Activated CD8-positive, alpha-beta T cell treated with anti-CD3 and anti-CD28 coated beads for 36 hours (primary cell): ENCODE measurements at regions not wholly inside any gene's neighbourhood (a gene's known extent, or its start where the extent isn't known, plus 50 kb on each side); places are given as distances from the start of the nearest gene placed in this dataset.

Experiments used
- ATAC-seq: fragments of 200-7000 bp; cut with Tn5 transposase; one replicate; pipeline ENCODE4 v1.10.0; 2021; ENCODE audit warnings: mild to moderate bottlenecking, moderate library complexity
- CTCF ChIA-PET: fragments of 350-600 bp; sonication (Branson Sonifier 250); formaldehyde crosslinking; loops from one replicate; lab custom pipeline; 2021; ENCODE audit warnings: antibody characterized with exemption; lab: Charles Lee
- POLR2A ChIA-PET: fragments of 350-600 bp; sonication (Branson Sonifier 250); formaldehyde crosslinking; loops from one replicate; lab custom pipeline; 2021; ENCODE audit warnings: antibody characterized with exemption; lab: Charles Lee
- DNase-seq: peaks from one replicate; pipeline ENCODE4 v3.0.0-alpha.2; 2020
- H3K27ac Mint-ChIP-seq: one replicate; pipeline ENCODE4 v1.8.0; 2021; ENCODE audit warnings: mild to moderate bottlenecking, mixed read lengths
- H3K27me3 Mint-ChIP-seq: one replicate; pipeline ENCODE4 v1.8.0; 2021; ENCODE audit warnings: mixed read lengths
- H3K36me3 Mint-ChIP-seq: one replicate; pipeline ENCODE4 v1.8.0; 2021; ENCODE audit warnings: low read depth, mixed read lengths
- H3K4me1 Mint-ChIP-seq: one replicate; pipeline ENCODE4 v1.8.0; 2021; ENCODE audit warnings: low read depth, mixed read lengths
- H3K4me3 Mint-ChIP-seq: one replicate; pipeline ENCODE4 v1.8.0; 2021; ENCODE audit warnings: mild to moderate bottlenecking, moderate library complexity, mixed read lengths
- H3K9me3 Mint-ChIP-seq: one replicate; pipeline ENCODE4 v1.8.0; 2021; ENCODE audit warnings: mixed read lengths
- CTCF ChIP-seq: fragments of 200-600 bp; IDR thresholded peaks from one replicate; pipeline ENCODE4 v1.8.0; 2022; ENCODE audit warnings: antibody characterized with exemption, mild to moderate bottlenecking
- intact Hi-C: fragments of 100-400 bp; cut with micrococcal nuclease; formaldehyde crosslinking; loops from one replicate; pipeline ENCODE4 v1.10.0; 2022

- DNase-seq (no peak), ATAC-seq (no peak)
- H3K4me3 Mint-ChIP-seq: no peak overlapping the region
- CTCF ChIA-PET: no interaction called here
- POLR2A ChIA-PET: no interaction called here
- no peak overlapping the region for H3K27ac Mint-ChIP-seq
- no peak for TF ChIP-seq CTCF
- H3K4me1 Mint-ChIP-seq: no peaks in the 10 kb centered on the region
- intact Hi-C loops: no loop called here
- H3K9me3 Mint-ChIP-seq: peaks cover 3% of the 10 kb centered on the region
- no peaks in the 10 kb centered on the region for H3K27me3 Mint-ChIP-seq
- H3K36me3 Mint-ChIP-seq: no peaks in the 10 kb centered on the region
These were observed 501.0 kb upstream of the EDIL3 start for GRCh38 chr5:84885485-84886258.

DNA sequence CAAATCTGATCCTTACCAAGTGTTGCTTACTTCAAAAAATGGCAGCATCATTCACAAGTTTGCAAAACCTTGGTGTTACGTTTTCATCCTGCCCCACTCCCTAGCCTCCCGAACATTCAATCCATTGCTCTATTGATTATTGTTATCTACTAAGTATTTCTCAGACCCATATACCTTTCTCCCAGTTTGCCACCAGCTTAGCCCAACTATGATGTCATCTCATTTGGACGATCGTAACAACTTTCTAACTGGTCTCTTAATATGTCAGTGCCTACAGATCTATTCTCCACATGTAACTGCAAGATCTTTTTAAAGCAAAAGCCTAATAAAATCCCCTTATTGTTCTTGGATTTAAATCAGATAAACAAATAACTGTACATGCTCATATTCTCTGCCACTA, 497.1 kb upstream of the EDIL3 start:
- no peaks in the 10 kb centered on the region for H3K4me1 Mint-ChIP-seq
- intact Hi-C loops: no loop called here
- POLR2A ChIA-PET: no interaction called here
- no peaks in the 10 kb centered on the region for H3K36me3 Mint-ChIP-seq
- CTCF ChIA-PET: no interaction called here
- H3K9me3 Mint-ChIP-seq: no peaks in the 10 kb centered on the region
- no peak overlapping the region for H3K27ac Mint-ChIP-seq
- DNase-seq (no peak), ATAC-seq (no peak)
- TF ChIP-seq CTCF: no peak
- no peak overlapping the region for H3K4me3 Mint-ChIP-seq
- no peaks in the 10 kb centered on the region for H3K27me3 Mint-ChIP-seq

GRCh38 chr5:84874196-84874595, 489.5 kb upstream of the EDIL3 start:
- Mint-ChIP-seq H3K27me3 (no peaks in the 10 kb centered on the region), H3K27ac (no peak overlapping the region), H3K4me3 (no peak overlapping the region), H3K4me1 (no peaks in the 10 kb centered on the region), H3K36me3 (no peaks in the 10 kb centered on the region), H3K9me3 (no peaks in the 10 kb centered on the region)
- TF ChIP-seq CTCF: no peak
- ATAC-seq (no peak), DNase-seq (no peak)
- ChIA-PET CTCF (no interaction called here), POLR2A (no interaction called here)
- intact Hi-C loops: no loop called here

- H3K4me1 Mint-ChIP-seq: no peaks in the 10 kb centered on the region
- ChIA-PET CTCF (no interaction called here), POLR2A (no interaction called here)
- no peak overlapping the region for H3K4me3 Mint-ChIP-seq
- no peaks in the 10 kb centered on the region for H3K9me3 Mint-ChIP-seq
- intact Hi-C loops: no loop called here
- DNase-seq: no peak
- no peaks in the 10 kb centered on the region for H3K27me3 Mint-ChIP-seq
- no peak for ATAC-seq
- H3K27ac Mint-ChIP-seq: no peak overlapping the region
- H3K36me3 Mint-ChIP-seq: no peaks in the 10 kb centered on the region
- TF ChIP-seq CTCF: no peak
These were observed 488.1 kb upstream of the EDIL3 start for GRCh38 chr5:84872768-84873167.

DNA sequence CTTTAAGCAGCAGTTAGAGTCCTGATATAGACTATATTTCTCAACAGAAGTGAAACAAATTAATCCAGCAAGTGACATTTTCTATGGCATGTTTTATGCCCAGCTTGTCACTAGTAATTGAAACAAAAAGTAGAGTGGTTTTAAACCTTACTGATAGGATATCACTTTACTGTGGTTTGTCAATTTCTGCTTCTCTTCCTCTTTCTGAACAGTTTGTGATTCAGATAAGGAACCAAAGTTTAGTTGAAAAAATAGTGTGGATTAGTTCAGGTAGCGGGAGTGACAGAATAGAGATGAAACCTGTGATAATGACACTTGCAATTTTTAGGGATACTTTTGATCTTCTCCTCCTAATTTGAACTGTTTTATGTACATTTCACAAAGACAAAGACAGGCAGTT, 485.7 kb upstream of the EDIL3 start:
- TF ChIP-seq CTCF: no peak
- DNase-seq (no peak), ATAC-seq (no peak)
- CTCF ChIA-PET: no interaction called here
- Mint-ChIP-seq H3K36me3 (no peaks in the 10 kb centered on the region), H3K9me3 (no peaks in the 10 kb centered on the region), H3K27me3 (no peaks in the 10 kb centered on the region), H3K4me3 (no peak overlapping the region), H3K27ac (no peak overlapping the region), H3K4me1 (no peaks in the 10 kb centered on the region)
- POLR2A ChIA-PET: no interaction called here
- intact Hi-C loops: no loop called here
